CD14-positive monocyte (primary cell): ENCODE measurements at regions not wholly inside any gene's neighbourhood (a gene's known extent, or its start where the extent isn't known, plus 50 kb on each side); places are given as distances from the start of the nearest gene placed in this dataset.

ENCODE experiments used
- DNase-seq, 3 donors: peaks; one replicate each; pipeline ENCODE4 v3.0.0-alpha.2; 2011 to 2022
- H2AFZ ChIP-seq: 2 replicates; pipeline ENCODE4 v1.6.0; 2012; ENCODE audit warnings: mild to moderate bottlenecking, low read depth, low read length, inconsistent platforms; ENCODE audit not compliant: insufficient read depth, poor library complexity, severe bottlenecking
- H3K27ac ChIP-seq, 2 donors: 1 replicate in 1 of 2; 2 replicates in 1 of 2; pipeline ENCODE4 v1.5.1; 2012 to 2013; ENCODE audit warnings: low read length in 2 of 2, control low read depth in 1 of 2, inconsistent platforms in 1 of 2, low read depth in 1 of 2, mild to moderate bottlenecking in 1 of 2
- H3K27me3 ChIP-seq, 2 donors: one replicate each; pipeline versions ENCODE4 v1.6.0 to v1.6.1; 2011 to 2013; ENCODE audit warnings: low read length in 2 of 2; ENCODE audit not compliant: control insufficient read depth in 2 of 2, insufficient read depth in 2 of 2
- H3K36me3 ChIP-seq, 2 donors: replicated peaks in 1 of 2; 1 replicate in 1 of 2; 2 replicates in 1 of 2; pipeline versions ENCODE4 v1.5.1 to v1.6.1; 2012 to 2013; ENCODE audit warnings: low read length in 2 of 2, control low read depth in 1 of 2, inconsistent platforms in 1 of 2, mild to moderate bottlenecking in 1 of 2; ENCODE audit not compliant: insufficient read depth in 2 of 2, control insufficient read depth in 1 of 2
- H3K4me1 ChIP-seq, 2 donors: 1 replicate in 1 of 2; 2 replicates in 1 of 2; pipeline versions ENCODE4 v1.5.1 to v1.6.1; 2012 to 2013; ENCODE audit warnings: low read length in 2 of 2, control low read depth in 1 of 2, inconsistent platforms in 1 of 2, mild to moderate bottlenecking in 1 of 2, moderate library complexity in 1 of 2; ENCODE audit not compliant: insufficient read depth in 2 of 2, control insufficient read depth in 1 of 2
- H3K4me2 ChIP-seq: replicated peaks from 2 replicates; pipeline ENCODE3; 2012; ENCODE audit warnings: low read length, moderate library complexity, mild to moderate bottlenecking; ENCODE audit not compliant: poor library complexity, severe bottlenecking; ENCODE audit errors: extremely low read depth
- H3K4me3 ChIP-seq, 3 experiments: fragments of 200-600 bp in 1 of 3; sonication (generic) in 1 of 3; replicated peaks in 1 of 3; 1 replicate in 2 of 3; 2 replicates in 1 of 3; pipeline ENCODE4 v1.5.1; 2011 to 2013; ENCODE audit warnings: low read length in 3 of 3, mild to moderate bottlenecking in 3 of 3, control low read depth in 2 of 3, low read depth in 2 of 3, inconsistent platforms in 1 of 3, moderate library complexity in 1 of 3
- H3K79me2 ChIP-seq: 2 replicates; pipeline ENCODE4 v1.6.0; 2012; ENCODE audit warnings: mild to moderate bottlenecking, control low read depth, inconsistent platforms, low read length, moderate library complexity; ENCODE audit not compliant: insufficient read depth
- H3K9ac ChIP-seq: 2 replicates; pipeline ENCODE4 v1.6.0; 2017; ENCODE audit warnings: low read length, mild to moderate bottlenecking; ENCODE audit not compliant: insufficient read depth, poor library complexity, severe bottlenecking
- H3K9me3 ChIP-seq, 2 donors: replicated peaks in 1 of 2; 1 replicate in 1 of 2; 2 replicates in 1 of 2; pipeline versions ENCODE4 v1.5.1 to v1.6.1; 2012 to 2013; ENCODE audit warnings: low read length in 2 of 2, control low read depth in 1 of 2; ENCODE audit not compliant: control insufficient read depth in 1 of 2, insufficient read depth in 1 of 2
- H4K20me1 ChIP-seq: 2 replicates; pipeline ENCODE4 v1.6.0; 2012; ENCODE audit warnings: mild to moderate bottlenecking, low read length, control low read depth, moderate library complexity; ENCODE audit not compliant: insufficient read depth
- H3K27ac Mint-ChIP-seq, 7 donors: one replicate each; pipeline ENCODE4 v1.8.0; 2020; ENCODE audit warnings: mild to moderate bottlenecking in 7 of 7, mixed read lengths in 7 of 7, moderate library complexity in 6 of 7, inconsistent platforms in 2 of 7
- H3K27me3 Mint-ChIP-seq, 3 donors: one replicate each; pipeline ENCODE4 v1.8.0; 2021 to 2022; ENCODE audit warnings: low read depth in 3 of 3, mild to moderate bottlenecking in 3 of 3, mixed read lengths in 3 of 3, moderate library complexity in 3 of 3, inconsistent platforms in 1 of 3
- H3K36me3 Mint-ChIP-seq, 2 donors: one replicate each; pipeline ENCODE4 v1.8.0; 2020; ENCODE audit warnings: mixed read lengths in 2 of 2, inconsistent platforms in 1 of 2, mild to moderate bottlenecking in 1 of 2
- H3K4me1 Mint-ChIP-seq: one replicate; pipeline ENCODE4 v1.8.0; 2020; ENCODE audit warnings: mild to moderate bottlenecking, mixed read lengths
- H3K4me3 Mint-ChIP-seq, 2 donors: one replicate each; pipeline ENCODE4 v1.8.0; 2020; ENCODE audit warnings: mild to moderate bottlenecking in 2 of 2, mixed read lengths in 2 of 2, moderate library complexity in 1 of 2
- H3K9me3 Mint-ChIP-seq, 7 donors: one replicate each; pipeline ENCODE4 v1.8.0; 2020 to 2022; ENCODE audit warnings: mixed read lengths in 7 of 7, mild to moderate bottlenecking in 6 of 7, moderate library complexity in 6 of 7, inconsistent platforms in 2 of 7
- WGBS: methylation state at CpG from one replicate; pipeline ENCODE4 v1.1.5; 2013; ENCODE audit warnings: missing lambda C conversion rate; ENCODE audit not compliant: insufficient coverage; 5-methylcytosine and 5-hydroxymethylcytosine counted together
- intact Hi-C, 2 donors: fragments of 100-400 bp; cut with micrococcal nuclease; formaldehyde crosslinking; loops; one replicate each; pipeline versions ENCODE4 v1.15.0 to v1.15.1; 2023
- TF ChIP-seq, protein P1 (sequence below): fragments of 200-600 bp; IDR thresholded peaks from one replicate; pipeline ENCODE4 v1.8.0; 2022; ENCODE audit warnings: antibody characterized with exemption, mild to moderate bottlenecking

DNA sequence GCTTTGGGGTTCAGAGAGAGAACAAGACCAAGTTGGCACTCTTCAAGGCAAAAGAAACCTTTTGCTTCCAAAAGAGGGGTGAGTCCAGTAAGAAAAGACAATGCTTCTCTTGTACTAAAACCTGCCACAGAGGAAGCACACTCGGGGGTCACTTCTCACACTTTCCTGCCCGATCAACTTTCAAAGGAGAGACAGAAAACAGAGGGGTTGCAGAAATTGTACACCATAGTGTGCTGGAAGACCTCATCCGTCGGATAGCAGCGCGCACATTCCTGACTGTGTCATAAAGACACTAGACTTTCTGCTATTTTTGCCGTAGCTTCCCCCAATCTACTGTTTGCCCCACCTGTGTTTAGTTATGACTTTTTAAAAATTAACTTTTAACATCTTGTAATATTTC is 66.9 kb downstream of the OR2K2 start:
- Histone ChIP-seq H3K79me2 (no peaks in the 10 kb centered on the region), H3K4me2 (no peak overlapping the region), H3K4me3 (no peak overlapping the region), H2AFZ (no peak overlapping the region), H3K27ac (no peak overlapping the region), H3K36me3 (no peaks in the 10 kb centered on the region), H3K9me3 (peaks cover 5 to 8% of the 10 kb centered on the region in 2 donors), H4K20me1 (no peaks in the 10 kb centered on the region), H3K4me1 (no peaks in the 10 kb centered on the region), H3K9ac (no peak overlapping the region), H3K27me3 (no peaks in the 10 kb centered on the region)
- Mint-ChIP-seq H3K36me3 (peaks cover 0 to 2% of the 10 kb centered on the region in 2 donors), H3K9me3 (peaks cover 7 to 20% (median 13%) of the 10 kb centered on the region in 7 donors), H3K27ac (peak overlapping the region in 1 of 7 donors; percentile 63), H3K27me3 (peaks cover 0 to 1% (median 1%) of the 10 kb centered on the region in 3 donors), H3K4me1 (no peaks in the 10 kb centered on the region), H3K4me3 (no peak overlapping the region)
- intact Hi-C loops: no loop called here
- WGBS: 79% methylated on average over 6 of the region's 7 CpGs
- TF ChIP-seq, protein P1, sequence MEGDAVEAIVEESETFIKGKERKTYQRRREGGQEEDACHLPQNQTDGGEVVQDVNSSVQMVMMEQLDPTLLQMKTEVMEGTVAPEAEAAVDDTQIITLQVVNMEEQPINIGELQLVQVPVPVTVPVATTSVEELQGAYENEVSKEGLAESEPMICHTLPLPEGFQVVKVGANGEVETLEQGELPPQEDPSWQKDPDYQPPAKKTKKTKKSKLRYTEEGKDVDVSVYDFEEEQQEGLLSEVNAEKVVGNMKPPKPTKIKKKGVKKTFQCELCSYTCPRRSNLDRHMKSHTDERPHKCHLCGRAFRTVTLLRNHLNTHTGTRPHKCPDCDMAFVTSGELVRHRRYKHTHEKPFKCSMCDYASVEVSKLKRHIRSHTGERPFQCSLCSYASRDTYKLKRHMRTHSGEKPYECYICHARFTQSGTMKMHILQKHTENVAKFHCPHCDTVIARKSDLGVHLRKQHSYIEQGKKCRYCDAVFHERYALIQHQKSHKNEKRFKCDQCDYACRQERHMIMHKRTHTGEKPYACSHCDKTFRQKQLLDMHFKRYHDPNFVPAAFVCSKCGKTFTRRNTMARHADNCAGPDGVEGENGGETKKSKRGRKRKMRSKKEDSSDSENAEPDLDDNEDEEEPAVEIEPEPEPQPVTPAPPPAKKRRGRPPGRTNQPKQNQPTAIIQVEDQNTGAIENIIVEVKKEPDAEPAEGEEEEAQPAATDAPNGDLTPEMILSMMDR: no peak
- no peak for DNase-seq

DNA sequence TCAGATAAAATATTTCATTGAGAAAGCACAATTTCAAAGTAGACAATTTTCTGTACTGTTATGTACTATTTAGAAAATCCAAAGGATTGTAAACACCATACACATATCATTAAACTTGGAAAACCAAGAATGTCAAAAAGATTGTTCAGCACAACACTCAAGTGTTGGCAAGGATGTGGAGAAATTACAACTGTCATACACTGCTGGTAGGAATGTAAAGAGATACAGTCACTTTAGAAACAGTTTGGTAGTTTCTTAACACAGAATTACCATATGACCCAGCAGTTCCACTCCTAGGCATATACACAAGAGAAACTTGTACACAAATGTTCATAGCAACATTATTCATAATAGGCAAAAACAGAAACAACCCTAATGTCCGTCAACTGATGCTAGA is 71.2 kb downstream of the OR2K2 start:
- Histone ChIP-seq H3K9me3 (no peaks in the 10 kb centered on the region), H3K36me3 (no peaks in the 10 kb centered on the region), H4K20me1 (no peaks in the 10 kb centered on the region), H2AFZ (no peak overlapping the region), H3K4me3 (no peak overlapping the region), H3K79me2 (no peaks in the 10 kb centered on the region), H3K4me2 (no peak overlapping the region), H3K27ac (no peak overlapping the region), H3K4me1 (peaks cover 6 to 10% of the 10 kb centered on the region in 2 donors), H3K9ac (no peak overlapping the region), H3K27me3 (no peaks in the 10 kb centered on the region)
- Mint-ChIP-seq H3K36me3 (no peaks in the 10 kb centered on the region), H3K27ac (no peak overlapping the region), H3K4me1 (peaks cover 8% of the 10 kb centered on the region), H3K9me3 (peaks cover 0 to 6% (median 2%) of the 10 kb centered on the region in 7 donors), H3K27me3 (peaks cover 0 to 1% (median 0%) of the 10 kb centered on the region in 3 donors), H3K4me3 (no peak overlapping the region)
- intact Hi-C loops: no loop called here
- no peak for DNase-seq
- WGBS: no CpG with 5 or more reads among the region's 1 CpG
- TF ChIP-seq, protein P1: no peak
